ENCODE measurements at regions not wholly inside any gene's neighbourhood (a gene's known extent, or its start where the extent isn't known, plus 50 kb on each side); places are given as distances from the start of the nearest gene placed in this dataset.

GRCh38 chr6:145313041-145313855, 422.1 kb downstream of the EPM2A start:
- no peak for DNase-seq

- DNase-seq: no peak
Observed at GRCh38 chr6:145315982-145316600, 419.2 kb downstream of the EPM2A start.

- DNase-seq: no peak
Observed at GRCh38 chr6:145318952-145319351, 416.4 kb downstream of the EPM2A start.

- DNase-seq: no peak
Observed at GRCh38 chr6:145319605-145320004, 415.7 kb downstream of the EPM2A start.

- no peak for DNase-seq
Observed at GRCh38 chr6:145323646-145324045, 411.7 kb downstream of the EPM2A start.

GRCh38 chr6:145327586-145327985, 407.7 kb downstream of the EPM2A start:
- no peak for DNase-seq

- no peak for DNase-seq
Observed at GRCh38 chr6:145329257-145329656, 406.1 kb downstream of the EPM2A start.

- DNase-seq: no peak
Observed at GRCh38 chr6:145331066-145331465, 404.3 kb downstream of the EPM2A start.

GRCh38 chr6:145332011-145332410, 403.3 kb downstream of the EPM2A start:
- no peak for DNase-seq

GRCh38 chr6:145336119-145336518, 399.2 kb downstream of the EPM2A start:
- DNase-seq: no peak

GRCh38 chr6:145339089-145339488, 396.2 kb downstream of the EPM2A start:
- DNase-seq: no peak

- no peak for DNase-seq
Observed at GRCh38 chr6:145340256-145340655, 395.1 kb downstream of the EPM2A start.

GRCh38 chr6:145345094-145345493, 390.2 kb downstream of the EPM2A start:
- no peak for DNase-seq

GRCh38 chr6:145347216-145347615, 388.1 kb downstream of the EPM2A start:
- DNase-seq: no peak

- DNase-seq: no peak
Observed at GRCh38 chr6:145349950-145350510, 385.3 kb downstream of the EPM2A start.

GRCh38 chr6:145350928-145351327, 384.4 kb downstream of the EPM2A start:
- no peak for DNase-seq

GRCh38 chr6:145352382-145353080, 382.8 kb downstream of the EPM2A start:
- no peak for DNase-seq

GRCh38 chr6:145360865-145361264, 374.5 kb downstream of the EPM2A start:
- no peak for DNase-seq

- no peak for DNase-seq
Observed at GRCh38 chr6:145367149-145367548, 368.2 kb downstream of the EPM2A start.

GRCh38 chr6:145368075-145368474, 367.2 kb downstream of the EPM2A start:
- no peak for DNase-seq

- DNase-seq: no peak
Observed at GRCh38 chr6:145370559-145370958, 364.8 kb downstream of the EPM2A start.

GRCh38 chr6:145372671-145373151, 362.6 kb downstream of the EPM2A start:
- no peak for DNase-seq

GRCh38 chr6:145373826-145374225, 361.5 kb downstream of the EPM2A start:
- no peak for DNase-seq
